ENCODE measurements at regions not wholly inside any gene's neighbourhood (a gene's known extent, or its start where the extent isn't known, plus 50 kb on each side); places are given as distances from the start of the nearest gene placed in this dataset.
A peak's percentile ranks its signal among the peaks of the same experiment; 100 is the strongest.

DNA sequence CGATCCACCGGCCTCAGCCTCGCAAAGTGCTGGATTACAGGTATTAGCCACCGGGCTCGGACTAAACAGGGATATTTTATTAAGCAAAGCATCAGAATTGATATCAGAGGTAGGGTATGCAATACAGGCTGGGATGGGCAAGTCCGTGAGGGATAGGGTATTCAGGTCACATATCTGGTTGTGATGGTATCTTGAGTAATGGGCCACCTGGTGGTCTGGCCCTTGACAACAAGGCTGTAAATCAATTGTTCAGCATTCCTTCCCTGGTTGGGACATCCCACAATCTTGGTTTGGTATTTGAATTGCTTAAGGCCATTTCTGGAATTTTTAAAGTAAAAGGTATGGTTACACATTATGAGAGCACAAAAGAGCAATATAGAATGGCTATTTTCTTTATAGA is 1588.0 kb downstream of the SLITRK1 start:
- in situ Hi-C loops (cut with HindIII; ENCODE audit: low pct_unique_long_range_greater_than_20kb, low sequenced_read_pairs): no loop called here
- DNase-seq (ENCODE audit: low read depth, low spot score): no peak

GRCh38 chr13:82292334-82292733 is 1589.9 kb downstream of the SLITRK1 start:
- in situ Hi-C loops (cut with HindIII; ENCODE audit: low pct_unique_long_range_greater_than_20kb, low sequenced_read_pairs): no loop called here
- DNase-seq (ENCODE audit: low read depth, low spot score): no peak

DNA sequence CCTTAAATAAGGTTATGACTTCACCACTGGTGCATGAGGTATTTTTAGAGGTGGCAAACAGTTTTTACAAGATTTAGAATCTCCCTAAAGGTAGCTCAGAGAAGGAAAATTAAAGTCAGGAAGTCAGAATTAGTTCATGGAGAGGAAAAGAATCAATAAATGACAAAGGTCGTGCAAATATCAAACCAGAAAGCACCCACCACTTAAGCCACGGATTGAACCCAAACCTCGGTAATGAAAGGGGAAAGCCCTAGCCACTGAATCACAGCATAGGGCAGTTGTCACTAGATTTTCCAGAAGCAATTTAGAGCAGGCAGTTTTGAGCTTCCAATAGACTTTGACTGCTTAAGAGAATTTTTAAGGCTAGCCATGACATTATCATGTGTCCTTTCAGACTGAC is 1590.4 kb downstream of the SLITRK1 start:
- DNase-seq (ENCODE audit: low read depth, low spot score): no peak
- in situ Hi-C loops (cut with HindIII; ENCODE audit: low pct_unique_long_range_greater_than_20kb, low sequenced_read_pairs): no loop called here

- in situ Hi-C loops (cut with HindIII; ENCODE audit: low pct_unique_long_range_greater_than_20kb, low sequenced_read_pairs): no loop called here
- no peak for DNase-seq (ENCODE audit: low read depth, low spot score)
Observed at GRCh38 chr13:82275644-82276043, 1606.6 kb downstream of the SLITRK1 start.

GRCh38 chr13:82259284-82259683 is 1623.0 kb downstream of the SLITRK1 start:
- in situ Hi-C loops (cut with HindIII; ENCODE audit: low pct_unique_long_range_greater_than_20kb, low sequenced_read_pairs): no loop called here
- no peak for DNase-seq (ENCODE audit: low read depth, low spot score)

DNA sequence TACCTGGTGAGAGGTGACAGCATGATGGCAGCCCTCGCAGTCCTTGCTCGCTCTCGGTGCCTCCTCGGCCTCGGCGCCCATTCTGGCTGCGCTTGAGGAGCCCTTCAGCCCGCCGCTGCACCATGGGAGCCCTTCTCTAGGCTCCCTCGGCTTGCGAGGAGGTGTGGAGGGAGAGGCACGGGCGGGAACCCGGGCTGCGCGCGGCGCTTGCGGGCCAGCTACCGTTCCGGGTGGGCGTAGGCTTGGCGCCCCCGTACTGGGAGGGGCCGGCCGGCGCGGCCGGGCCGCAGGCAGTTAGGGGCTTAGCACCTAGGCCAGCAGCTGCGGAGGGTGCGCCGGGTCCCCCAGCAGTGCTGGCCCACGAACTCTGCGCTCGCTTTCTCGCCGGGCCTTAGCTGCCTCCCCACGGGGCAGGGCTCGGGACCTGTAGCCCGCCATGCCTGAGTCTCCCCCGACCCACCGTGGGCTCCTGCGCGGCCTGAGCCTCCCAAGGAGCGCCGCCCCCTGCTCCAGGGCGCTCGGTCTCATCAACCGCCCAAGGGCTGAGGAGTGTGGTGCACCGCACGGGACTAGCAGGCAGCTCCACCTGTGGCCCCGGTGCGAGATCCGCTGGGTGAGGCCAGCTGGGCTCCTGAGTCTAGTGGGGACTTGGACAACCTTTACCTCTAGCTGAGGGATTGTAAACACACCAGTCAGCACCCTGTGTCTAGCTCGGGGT is 1624.3 kb downstream of the SLITRK1 start:
- DNase-seq (ENCODE audit: low read depth, low spot score): no peak
- in situ Hi-C loops (cut with HindIII; ENCODE audit: low pct_unique_long_range_greater_than_20kb, low sequenced_read_pairs): no loop called here

GRCh38 chr13:82248762-82249161 is 1633.5 kb downstream of the SLITRK1 start:
- in situ Hi-C loops (cut with HindIII; ENCODE audit: low pct_unique_long_range_greater_than_20kb, low sequenced_read_pairs): no loop called here
- no peak for DNase-seq (ENCODE audit: low read depth, low spot score)

- in situ Hi-C loops (cut with HindIII; ENCODE audit: low pct_unique_long_range_greater_than_20kb, low sequenced_read_pairs): no loop called here
- DNase-seq (ENCODE audit: low read depth, low spot score): no peak
Observed at GRCh38 chr13:82245860-82246259, 1636.4 kb downstream of the SLITRK1 start.

DNA sequence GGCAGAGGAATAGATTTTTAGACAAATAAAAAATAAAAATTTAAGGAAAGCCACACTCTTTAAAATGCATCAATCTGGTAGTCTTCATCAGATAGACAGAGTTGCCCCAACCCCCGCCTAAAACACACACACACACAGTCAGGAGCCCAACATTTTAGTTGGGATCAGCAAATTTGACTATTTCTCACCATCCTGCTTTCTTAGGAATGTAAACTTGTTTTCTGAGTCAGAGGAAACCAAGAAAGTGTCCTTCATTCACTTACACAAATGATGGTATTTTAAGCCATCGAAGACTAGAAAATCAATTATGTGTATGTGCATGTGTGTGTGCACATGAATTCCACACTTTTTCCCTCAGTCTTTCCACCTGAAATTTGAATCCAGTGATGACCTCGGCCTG is 1657.5 kb downstream of the SLITRK1 start:
- DNase-seq (ENCODE audit: low read depth, low spot score): no peak
- in situ Hi-C loops (cut with HindIII; ENCODE audit: low pct_unique_long_range_greater_than_20kb, low sequenced_read_pairs): no loop called here

DNA sequence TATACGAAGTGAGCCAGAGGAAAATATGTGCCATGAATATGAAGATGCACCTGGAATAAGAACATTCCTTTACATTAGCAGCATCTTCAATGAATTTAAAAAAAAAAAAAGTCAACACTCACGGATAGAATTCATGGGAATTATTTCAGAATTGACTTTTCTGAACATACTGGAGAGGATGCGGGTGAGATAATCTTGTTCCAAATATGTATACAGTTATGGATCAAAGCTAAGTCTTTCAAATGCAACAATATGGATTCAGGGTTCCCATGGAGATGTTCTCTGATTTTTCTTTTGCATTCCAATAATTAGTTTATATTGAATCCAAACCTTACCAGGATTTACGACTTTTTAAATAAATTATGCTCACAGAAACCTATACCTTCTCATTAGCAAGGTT is 1660.7 kb downstream of the SLITRK1 start:
- in situ Hi-C loops (cut with HindIII; ENCODE audit: low pct_unique_long_range_greater_than_20kb, low sequenced_read_pairs): no loop called here
- DNase-seq (ENCODE audit: low read depth, low spot score): no peak

DNA sequence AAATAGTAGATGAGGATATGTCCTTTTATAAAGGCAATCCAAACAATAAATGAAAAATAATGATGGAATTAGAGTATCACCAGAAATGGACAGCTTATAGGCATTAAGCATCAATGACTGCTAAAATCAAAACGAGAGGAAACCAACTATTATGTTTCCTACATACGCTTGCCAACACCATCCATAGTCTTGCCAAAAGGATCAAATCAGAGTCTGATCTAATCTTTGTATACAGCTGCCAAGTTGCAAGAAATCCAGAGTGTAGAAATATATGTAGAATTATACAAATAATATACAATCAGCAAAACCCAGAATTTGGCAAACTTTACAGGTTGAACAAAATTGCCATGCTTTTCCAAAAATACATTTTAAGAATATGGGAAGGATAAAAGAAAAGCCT is 1661.6 kb downstream of the SLITRK1 start:
- in situ Hi-C loops (cut with HindIII; ENCODE audit: low pct_unique_long_range_greater_than_20kb, low sequenced_read_pairs): no loop called here
- DNase-seq (ENCODE audit: low read depth, low spot score): no peak

GRCh38 chr13:82216165-82216564 is 1666.1 kb downstream of the SLITRK1 start:
- no peak for DNase-seq (ENCODE audit: low read depth, low spot score)
- in situ Hi-C loops (cut with HindIII; ENCODE audit: low pct_unique_long_range_greater_than_20kb, low sequenced_read_pairs): no loop called here

- DNase-seq (ENCODE audit: low read depth, low spot score): no peak
- in situ Hi-C loops (cut with HindIII; ENCODE audit: low pct_unique_long_range_greater_than_20kb, low sequenced_read_pairs): no loop called here
Observed at GRCh38 chr13:82214341-82214740, 1667.9 kb downstream of the SLITRK1 start.

DNA sequence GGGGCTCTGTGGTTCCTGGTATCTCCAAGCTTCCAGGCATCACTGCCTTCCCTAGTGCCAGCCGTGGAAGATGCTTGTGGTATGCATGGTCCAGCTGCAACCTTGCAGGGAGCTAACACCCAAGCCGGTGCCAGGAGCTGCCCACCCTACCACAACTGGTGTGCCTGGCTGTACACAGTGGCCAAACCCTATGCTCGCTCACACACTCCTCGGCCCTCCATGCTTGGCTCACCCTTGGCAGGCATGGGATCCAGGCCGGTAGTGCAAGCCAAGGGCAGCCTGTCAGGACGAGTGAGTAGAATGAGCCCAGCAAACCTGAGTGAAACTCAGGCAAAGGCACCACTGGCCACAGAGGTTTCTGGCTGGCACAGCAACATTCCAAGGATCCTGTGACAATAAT is 1676.0 kb downstream of the SLITRK1 start:
- in situ Hi-C loops (cut with HindIII; ENCODE audit: low pct_unique_long_range_greater_than_20kb, low sequenced_read_pairs): no loop called here

DNA sequence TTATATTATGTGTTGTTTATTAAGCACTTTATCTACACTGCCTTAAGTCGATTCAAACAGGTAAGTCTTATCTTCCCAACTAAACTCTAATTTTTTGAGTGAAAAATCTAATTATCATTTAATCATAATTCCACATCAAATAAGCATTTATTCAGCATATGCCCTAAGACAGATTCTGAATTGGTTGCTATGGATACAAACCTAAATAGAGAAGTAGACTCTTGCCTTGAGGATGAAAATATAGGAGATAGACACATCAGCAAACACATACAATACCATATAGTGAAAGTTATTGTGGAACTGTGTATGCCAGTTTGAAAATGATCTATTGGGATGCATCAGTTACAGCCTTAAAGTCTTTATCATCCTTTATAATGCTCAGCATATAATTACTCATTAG is 1679.9 kb downstream of the SLITRK1 start:
- DNase-seq (ENCODE audit: low read depth, low spot score): no peak
- in situ Hi-C loops (cut with HindIII; ENCODE audit: low pct_unique_long_range_greater_than_20kb, low sequenced_read_pairs): no loop called here

More for the DNA sequence above, 1676.0 kb downstream of the SLITRK1 start:
- DNase-seq (ENCODE audit: low read depth, low spot score): no peak

DNA sequence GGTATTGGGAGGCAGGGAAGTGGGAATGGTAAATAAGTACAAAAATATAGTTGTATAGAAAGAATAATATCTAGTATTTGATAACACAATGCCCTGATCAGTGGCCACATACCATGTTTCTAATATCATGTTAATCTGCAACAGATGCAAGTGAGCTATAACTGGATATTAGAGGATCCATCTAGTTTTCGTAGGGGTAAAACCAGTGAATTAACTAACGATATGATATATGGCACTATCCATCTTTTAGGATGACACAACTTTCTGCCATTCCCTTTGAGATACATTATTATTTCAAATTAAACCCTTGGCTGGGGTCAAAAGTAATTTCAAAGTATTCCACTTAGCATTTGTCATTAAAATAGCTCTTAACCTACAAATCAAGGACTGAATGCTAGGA is 1686.2 kb downstream of the SLITRK1 start:
- DNase-seq (ENCODE audit: low read depth, low spot score): no peak

DNA sequence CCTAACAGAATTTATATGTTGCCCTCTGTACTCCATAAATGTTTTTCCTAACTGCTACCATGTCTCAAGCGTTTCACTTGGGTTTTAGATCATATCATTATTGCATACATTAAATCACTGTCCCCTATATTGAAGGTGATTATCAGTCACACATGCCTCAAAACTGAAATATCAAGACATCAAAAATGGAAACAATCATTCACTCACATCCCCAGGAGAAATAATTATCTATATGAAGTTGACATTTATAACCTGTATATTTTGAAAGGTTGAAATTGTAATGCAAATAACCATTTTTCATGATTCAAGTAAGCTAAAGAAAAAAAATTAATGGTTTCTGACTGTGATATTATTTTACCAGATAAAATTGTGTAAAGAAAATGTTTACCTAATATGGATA is 1695.0 kb downstream of the SLITRK1 start:
- in situ Hi-C loops (cut with HindIII; ENCODE audit: low pct_unique_long_range_greater_than_20kb, low sequenced_read_pairs): no loop called here
- DNase-seq (ENCODE audit: low read depth, low spot score): no peak

More for the DNA sequence above, 1686.2 kb downstream of the SLITRK1 start:
- in situ Hi-C loops (cut with HindIII; ENCODE audit: low pct_unique_long_range_greater_than_20kb, low sequenced_read_pairs): no loop called here

- in situ Hi-C loops (cut with HindIII; ENCODE audit: low pct_unique_long_range_greater_than_20kb, low sequenced_read_pairs): no loop called here
Observed at GRCh38 chr13:82176751-82177150, 1705.5 kb downstream of the SLITRK1 start.

GRCh38 chr13:82165396-82166174 is 1716.7 kb downstream of the SLITRK1 start:
- DNase-seq (ENCODE audit: low read depth, low spot score): peak; percentile 35
- in situ Hi-C loops (cut with HindIII; ENCODE audit: low pct_unique_long_range_greater_than_20kb, low sequenced_read_pairs): no loop called here

More at GRCh38 chr13:82176751-82177150, 1705.5 kb downstream of the SLITRK1 start:
- no peak for DNase-seq (ENCODE audit: low read depth, low spot score)
